Hepatic stellate cell (primary cell): ENCODE measurements at regions not wholly inside any gene's neighbourhood (a gene's known extent, or its start where the extent isn't known, plus 50 kb on each side); places are given as distances from the start of the nearest gene placed in this dataset.

Experiments used
- DNase-seq: peaks from one replicate; pipeline ENCODE4 v3.0.0; 2011; ENCODE audit warnings: low spot score

GRCh38 chr12:108462686-108463085 lies 52.4 kb upstream of the FICD start:
- no peak for DNase-seq

GRCh38 chr12:108461058-108461660 lies 53.9 kb upstream of the FICD start:
- DNase-seq, result no peak

- no peak for DNase-seq
Observed at GRCh38 chr12:108459149-108459548, 55.9 kb upstream of the FICD start.

- no peak for DNase-seq
Observed at GRCh38 chr12:108457734-108458361, 57.2 kb upstream of the FICD start.

- peak; percentile 53 for DNase-seq
Observed at GRCh38 chr12:108457006-108457733, 57.9 kb upstream of the FICD start.

- no peak for DNase-seq
Observed at GRCh38 chr12:108455706-108456105, 59.4 kb upstream of the FICD start.

- no peak for DNase-seq
Observed at GRCh38 chr12:108454539-108455139, 60.4 kb upstream of the FICD start.

GRCh38 chr12:108449478-108449877 lies 65.6 kb upstream of the FICD start:
- DNase-seq, result no peak

- no peak for DNase-seq
Observed at GRCh38 chr12:108448246-108448645, 66.8 kb upstream of the FICD start.

- no peak for DNase-seq
Observed at GRCh38 chr12:108447168-108447832, 67.8 kb upstream of the FICD start.

- no peak for DNase-seq
Observed at GRCh38 chr12:108446766-108447165, 68.3 kb upstream of the FICD start.

GRCh38 chr12:108442910-108443309 lies 72.2 kb upstream of the FICD start:
- DNase-seq, result no peak

- DNase-seq, result no peak
Observed at GRCh38 chr12:108442067-108442466, 73.0 kb upstream of the FICD start.

- DNase-seq, result no peak
Observed at GRCh38 chr12:108441549-108441948, 73.5 kb upstream of the FICD start.

- DNase-seq, result no peak
Observed at GRCh38 chr12:108440736-108441135, 74.3 kb upstream of the FICD start.

GRCh38 chr12:108438667-108439066 lies 76.4 kb upstream of the FICD start:
- DNase-seq, result no peak

- no peak for DNase-seq
Observed at GRCh38 chr12:108432423-108433121, 82.5 kb upstream of the FICD start.

GRCh38 chr12:108430926-108431325 lies 84.2 kb upstream of the FICD start:
- no peak for DNase-seq

- DNase-seq, result no peak
Observed at GRCh38 chr12:108430245-108430644, 84.8 kb upstream of the FICD start.

- no peak for DNase-seq
Observed at GRCh38 chr12:108425238-108425795, 86.2 kb upstream of the CMKLR1 start.

GRCh38 chr12:108424816-108425215 lies 85.7 kb upstream of the CMKLR1 start:
- no peak for DNase-seq

GRCh38 chr12:108424026-108424425 lies 84.9 kb upstream of the CMKLR1 start:
- DNase-seq, result no peak
